K562 (cell line): ENCODE measurements at regions not wholly inside any gene's neighbourhood (a gene's known extent, or its start where the extent isn't known, plus 50 kb on each side); places are given as distances from the start of the nearest gene placed in this dataset.

Experiments
- ATAC-seq: fragments of 200-7000 bp; cut with Tn5 transposase; 3 replicates; pipeline ENCODE4 v1.9.1; 2020; ENCODE audit warnings: moderate library complexity
- BruUV-seq: library from RNA; stranded (reverse); fragments of 400-500 nt; replicated peaks from 2 replicates; lab custom pipeline; 2021; lab: Mats Ljungman, UMichigan
- CTCF ChIA-PET: fragments of 300-600 bp; formaldehyde crosslinking; extraction: SDS; loops from one replicate; lab custom pipeline; 2021; ENCODE audit warnings: low intra/inter-chr PET ratio; lab: Yijun Ruan, JAX
- POLR2A ChIA-PET: fragments of 300-600, 350-650 bp; sonication (Branson Sonifier 250); formaldehyde crosslinking; extraction: SDS; loops from one replicate; lab custom pipeline; 2021; ENCODE audit warnings: antibody characterized with exemption, inconsistent platforms; lab: Yijun Ruan, JAX
- DNase-seq, 4 experiments: peaks; one replicate each; pipeline versions ENCODE4 v3.0.0 to v3.0.0-alpha.2; 2011 to 2018; ENCODE audit warnings: low spot score in 3 of 4, mixed read lengths in 3 of 4; ENCODE audit errors: extremely low read depth in 1 of 4
- FAIRE-seq: peaks from 2 replicates; lab custom pipeline; 2011; peaks lifted over from hg19 to GRCh38; lab: Jason Lieb, UNC
- H2AFZ ChIP-seq: 2 replicates; pipeline ENCODE4 v1.6.0; 2011; ENCODE audit warnings: low read depth, low read length, control low read depth, inconsistent platforms
- H3K27ac ChIP-seq: fragments of 200-600 bp; 3 replicates; pipeline ENCODE4 v1.8.0; 2011; ENCODE audit warnings: low read depth, mild to moderate bottlenecking, control low read depth, inconsistent platforms, low read length, moderate library complexity, mixed read lengths; ENCODE audit errors: extremely low read depth
- H3K27me3 ChIP-seq, 2 experiments: fragments of 300-600 bp in 1 of 2; 2 replicates in 1 of 2; 3 replicates in 1 of 2; pipeline versions ENCODE4 v1.6.0 to v1.8.0; 2011; ENCODE audit warnings: inconsistent platforms in 2 of 2, low read length in 2 of 2, mild to moderate bottlenecking in 1 of 2, mixed read lengths in 1 of 2, moderate library complexity in 1 of 2; ENCODE audit not compliant: control insufficient read depth in 2 of 2, insufficient read depth in 2 of 2
- H3K36me3 ChIP-seq: fragments of 300-600 bp; 3 replicates; pipeline ENCODE4 v1.8.0; 2011; ENCODE audit warnings: mild to moderate bottlenecking, low read length, inconsistent platforms; ENCODE audit not compliant: control insufficient read depth, insufficient read depth
- H3K4me1 ChIP-seq, 2 experiments: fragments of 200-600 bp in 1 of 2; replicated peaks in 1 of 2; 2 replicates in 1 of 2; 3 replicates in 1 of 2; pipeline versions ENCODE4 v1.5.1 to v1.8.0; 2011; ENCODE audit warnings: inconsistent platforms in 2 of 2, low read length in 2 of 2, mild to moderate bottlenecking in 1 of 2, mixed read lengths in 1 of 2, moderate library complexity in 1 of 2; ENCODE audit not compliant: control insufficient read depth in 2 of 2, insufficient read depth in 2 of 2
- H3K4me2 ChIP-seq: 2 replicates; pipeline ENCODE4 v1.6.1; 2011; ENCODE audit warnings: low read length, control low read depth, inconsistent platforms, mixed read lengths; ENCODE audit not compliant: insufficient read depth
- H3K4me3 ChIP-seq: fragments of 200-600 bp; sonication (generic), shearing (Covaris generic); 2 replicates; pipeline ENCODE4 v1.5.1; 2016; ENCODE audit warnings: control low read depth, inconsistent platforms
- H3K79me2 ChIP-seq: fragments of 200-600 bp; 3 replicates; pipeline ENCODE4 v1.8.0; 2011; ENCODE audit warnings: low read length, inconsistent platforms; ENCODE audit not compliant: control insufficient read depth, insufficient read depth
- H3K9ac ChIP-seq, 2 experiments: 2 replicates each; pipeline versions ENCODE4 v1.6.0 to v1.6.1; 2011; ENCODE audit warnings: low read depth in 2 of 2, low read length in 2 of 2, control low read depth in 1 of 2, inconsistent platforms in 1 of 2, mild to moderate bottlenecking in 1 of 2, mixed read lengths in 1 of 2; ENCODE audit not compliant: insufficient read depth in 1 of 2
- H3K9me1 ChIP-seq: one replicate; pipeline ENCODE4 v1.6.0; 2011; ENCODE audit warnings: inconsistent platforms, mild to moderate bottlenecking, low read length, moderate library complexity; ENCODE audit not compliant: control insufficient read depth, insufficient read depth
- H3K9me3 ChIP-seq: replicated peaks from 2 replicates; pipeline ENCODE4 v1.5.1; 2011; ENCODE audit warnings: low read depth, low read length, inconsistent platforms; ENCODE audit not compliant: control insufficient read depth, insufficient read depth
- H4K20me1 ChIP-seq: replicated peaks from 2 replicates; pipeline ENCODE4 v1.6.1; 2011; ENCODE audit warnings: low read length, inconsistent platforms, mixed read lengths; ENCODE audit not compliant: control insufficient read depth, insufficient read depth
- BCOR ChIP-seq: fragments of 450-650 bp; IDR thresholded peaks from 2 replicates; pipeline ENCODE4 v1.6.1; 2016
- CBX3 ChIP-seq, 2 experiments: IDR thresholded peaks; 1 replicate in 1 of 2; 2 replicates in 1 of 2; pipeline ENCODE4 v1.6.1; 2012; ENCODE audit warnings: inconsistent platforms in 2 of 2, low read length in 2 of 2, borderline replicate concordance in 1 of 2, control low read depth in 1 of 2
- NCOA6 ChIP-seq: fragments of 450-650 bp; IDR thresholded peaks from 2 replicates; pipeline ENCODE4 v1.6.1; 2017; ENCODE audit warnings: mild to moderate bottlenecking
- NR2C2 ChIP-seq, 2 experiments: fragments of 200-800 bp in 1 of 2; sonication (Bioruptor generic) in 1 of 2; sonication (generic) in 1 of 2; formaldehyde crosslinking in 1 of 2; IDR thresholded peaks; 2 replicates each; pipeline versions ENCODE4 v1.6.1 to v1.8.0; 2016 to 2022; ENCODE audit warnings: mild to moderate bottlenecking in 1 of 2, missing compliant biosample characterization in 1 of 2, missing genetic modification characterization in 1 of 2, missing genetic modification reagents in 1 of 2
- PPARD ChIP-seq: fragments of 250-450 bp; sonication (Bioruptor Pico); IDR thresholded peaks from 2 replicates; pipeline ENCODE4 v1.8.0; 2022; ENCODE audit warnings: inconsistent platforms, mild to moderate bottlenecking, moderate library complexity
- SP1 ChIP-seq: sonication (generic); formaldehyde crosslinking; IDR thresholded peaks from 2 replicates; pipeline ENCODE4 v1.8.1; 2022; ENCODE audit warnings: mild to moderate bottlenecking, missing genetic modification reagents
- SRSF7 ChIP-seq: fragments of 200-400 bp; formaldehyde crosslinking; optimal IDR thresholded peaks from 2 replicates; pipeline ENCODE3; 2017; ENCODE audit warnings: mild to moderate bottlenecking, low read depth, low read length
- ZC3H11A ChIP-seq: IDR thresholded peaks from 2 replicates; pipeline ENCODE4 v1.6.1; 2012; ENCODE audit warnings: low read depth, low read length, improper control_type of control experiment
- ZKSCAN1 ChIP-seq: fragments of 150-350 bp; IDR thresholded peaks from 2 replicates; pipeline ENCODE4 v1.6.1; 2016; ENCODE audit warnings: low read depth, low read length
- ZNF12 ChIP-seq: sonication (generic); formaldehyde crosslinking; IDR thresholded peaks from 2 replicates; pipeline ENCODE4 v1.4.0; 2020; ENCODE audit warnings: mild to moderate bottlenecking, missing genetic modification reagents
- ZNF507 ChIP-seq: conservative IDR thresholded peaks from 2 replicates; pipeline ENCODE4 v1.6.1; 2017; ENCODE audit warnings: missing genetic modification characterization, missing compliant biosample characterization
- WGBS: fragments of 100-300 bp; shearing (Covaris generic); methylation state at CpG from one replicate; pipeline ENCODE4 v1.1.6; 2016; ENCODE audit warnings: low coverage, mixed read lengths; ENCODE audit not compliant: insufficient coverage; ENCODE audit errors: missing lambda C conversion rate; 5-methylcytosine and 5-hydroxymethylcytosine counted together
- in situ Hi-C: fragments of 300-500 bp; cut with MboI; formaldehyde crosslinking; loops from 4 replicates; pipeline ENCODE4 v1.15.0; 2018; ENCODE audit warnings: inconsistent platforms, mixed read lengths
- intact Hi-C: fragments of 100-400 bp; cut with micrococcal nuclease; formaldehyde crosslinking; loops from 2 replicates; pipeline ENCODE4 v1.14.2; 2022
- TF ChIP-seq, protein P1 (sequence below): fragments of 450-650 bp; formaldehyde crosslinking; IDR thresholded peaks from 2 replicates; pipeline ENCODE4 v1.4.0; 2020; ENCODE audit warnings: mild to moderate bottlenecking, moderate library complexity
- TF ChIP-seq, protein P2 (sequence below): fragments of 250-450 bp; sonication (Bioruptor Pico); IDR thresholded peaks from 2 replicates; pipeline ENCODE4 v1.9.0; 2021; ENCODE audit warnings: mild to moderate bottlenecking, inconsistent platforms
- TF ChIP-seq, protein P3 (sequence below): fragments of 450-650 bp; formaldehyde crosslinking; IDR thresholded peaks from 2 replicates; pipeline ENCODE4 v1.4.0; 2022; ENCODE audit warnings: missing genetic modification characterization
- TF ChIP-seq, protein P4 (sequence below): IDR thresholded peaks from 3 replicates; pipeline ENCODE4 v1.6.1; 2011; ENCODE audit warnings: borderline replicate concordance, mild to moderate bottlenecking; ENCODE audit not compliant: insufficient read length, insufficient read depth
- TF ChIP-seq, protein P5 (sequence below): fragments of 250-450 bp; sonication (Bioruptor Pico); IDR thresholded peaks from 2 replicates; pipeline ENCODE4 v1.8.0; 2021; ENCODE audit warnings: moderate library complexity, mild to moderate bottlenecking, inconsistent platforms

DNA sequence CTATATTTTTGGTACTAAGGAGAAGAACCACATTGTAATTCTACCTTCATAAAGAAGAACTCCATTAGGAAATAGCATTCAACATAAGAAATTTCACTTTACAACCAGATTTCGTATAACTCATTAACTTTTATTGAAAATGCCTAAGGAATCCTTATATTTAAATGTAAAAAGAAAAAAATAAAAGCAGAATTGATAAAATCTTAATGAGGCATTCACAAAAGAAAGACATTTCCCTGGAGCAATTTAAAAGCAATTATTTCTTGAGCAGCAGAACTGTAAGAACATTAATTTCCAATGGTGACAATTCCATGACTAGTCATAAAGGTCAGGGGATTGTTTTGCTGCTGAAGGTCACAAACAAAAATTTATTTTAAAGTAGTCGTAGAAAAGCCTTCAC lies 1192.8 kb upstream of the TMEM132C start (continued):
- TF ChIP-seq CBX3 (IDR thresholded peaks at IDR 0.05; ENCODE audit: borderline replicate concordance in 1 of 2, low read length in 2 of 2), result no peak
- no peak for TF ChIP-seq ZC3H11A
- TF ChIP-seq PPARD (CRISPR knock-in tag), result no peak
- TF ChIP-seq, protein P1, sequence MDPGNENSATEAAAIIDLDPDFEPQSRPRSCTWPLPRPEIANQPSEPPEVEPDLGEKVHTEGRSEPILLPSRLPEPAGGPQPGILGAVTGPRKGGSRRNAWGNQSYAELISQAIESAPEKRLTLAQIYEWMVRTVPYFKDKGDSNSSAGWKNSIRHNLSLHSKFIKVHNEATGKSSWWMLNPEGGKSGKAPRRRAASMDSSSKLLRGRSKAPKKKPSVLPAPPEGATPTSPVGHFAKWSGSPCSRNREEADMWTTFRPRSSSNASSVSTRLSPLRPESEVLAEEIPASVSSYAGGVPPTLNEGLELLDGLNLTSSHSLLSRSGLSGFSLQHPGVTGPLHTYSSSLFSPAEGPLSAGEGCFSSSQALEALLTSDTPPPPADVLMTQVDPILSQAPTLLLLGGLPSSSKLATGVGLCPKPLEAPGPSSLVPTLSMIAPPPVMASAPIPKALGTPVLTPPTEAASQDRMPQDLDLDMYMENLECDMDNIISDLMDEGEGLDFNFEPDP, result no peak

DNA sequence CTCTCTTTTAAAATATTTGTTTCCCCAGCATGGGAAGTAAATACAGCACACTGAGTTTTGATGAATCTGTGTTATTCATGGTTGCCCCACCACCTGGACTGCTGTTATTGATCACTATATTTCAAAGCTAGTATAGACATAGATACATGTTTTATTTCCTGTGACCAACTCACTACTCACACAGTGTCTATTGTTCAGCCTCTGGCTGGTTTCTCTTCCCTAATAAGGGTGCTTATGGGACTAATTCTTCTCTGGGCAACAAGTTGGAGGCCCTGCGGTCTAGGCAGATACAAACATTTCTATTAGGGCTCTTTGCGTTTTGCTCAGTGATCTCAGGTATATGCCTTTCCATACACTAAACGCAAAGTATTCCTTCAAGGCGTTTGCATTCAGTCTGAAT lies 1191.0 kb upstream of the TMEM132C start:
- H3K27ac ChIP-seq, result no peak overlapping the region
- H3K36me3 ChIP-seq, result peaks cover 10% of the 10 kb centered on the region; the same call in 2 of the 3 replicates
- POLR2A ChIA-PET, result interaction anchor here (2.0 kb wide), 1 partner anchor 12 kb away, joined by 9 read pairs; no protein-coding TSS in a partner anchor
- no peak for ATAC-seq
- no peaks in the 10 kb centered on the region for H4K20me1 ChIP-seq
- intact Hi-C loops (no loop called here), in situ Hi-C loops (no loop called here)
- no TSS peak for BruUV-seq
- no peaks in the 10 kb centered on the region for H3K9me1 ChIP-seq
- H3K9ac ChIP-seq, result no peak overlapping the region
- no peak overlapping the region for H3K4me3 ChIP-seq
- WGBS, result 91% methylated on average over 4 of the region's 4 CpGs
- H2AFZ ChIP-seq, result no peak overlapping the region
- H3K4me2 ChIP-seq, result no peak overlapping the region
- H3K27me3 ChIP-seq, result no peaks in the 10 kb centered on the region
- no peak for DNase-seq
- CTCF ChIA-PET, result no interaction called here
- H3K79me2 ChIP-seq, result peaks cover 33% of the 10 kb centered on the region
- no peaks in the 10 kb centered on the region for H3K9me3 ChIP-seq
- no peak for FAIRE-seq
- peaks cover 0 to 4% of the 10 kb centered on the region in 2 experiments; a peak in 1 of 5 replicates for H3K4me1 ChIP-seq
- no peak for TF ChIP-seq ZNF12 (CRISPR knock-in tag)
- TF ChIP-seq SRSF7, result no peak
- no peak for TF ChIP-seq NR2C2 (CRISPR knock-in tag; IDR thresholded peaks at IDR 0.05)
- no peak for TF ChIP-seq NR2C2 (tag; IDR thresholded peaks at IDR 0.05)
- no peak for TF ChIP-seq BCOR
- no peak for TF ChIP-seq ZNF507 (tag)
- TF ChIP-seq, protein P2, sequence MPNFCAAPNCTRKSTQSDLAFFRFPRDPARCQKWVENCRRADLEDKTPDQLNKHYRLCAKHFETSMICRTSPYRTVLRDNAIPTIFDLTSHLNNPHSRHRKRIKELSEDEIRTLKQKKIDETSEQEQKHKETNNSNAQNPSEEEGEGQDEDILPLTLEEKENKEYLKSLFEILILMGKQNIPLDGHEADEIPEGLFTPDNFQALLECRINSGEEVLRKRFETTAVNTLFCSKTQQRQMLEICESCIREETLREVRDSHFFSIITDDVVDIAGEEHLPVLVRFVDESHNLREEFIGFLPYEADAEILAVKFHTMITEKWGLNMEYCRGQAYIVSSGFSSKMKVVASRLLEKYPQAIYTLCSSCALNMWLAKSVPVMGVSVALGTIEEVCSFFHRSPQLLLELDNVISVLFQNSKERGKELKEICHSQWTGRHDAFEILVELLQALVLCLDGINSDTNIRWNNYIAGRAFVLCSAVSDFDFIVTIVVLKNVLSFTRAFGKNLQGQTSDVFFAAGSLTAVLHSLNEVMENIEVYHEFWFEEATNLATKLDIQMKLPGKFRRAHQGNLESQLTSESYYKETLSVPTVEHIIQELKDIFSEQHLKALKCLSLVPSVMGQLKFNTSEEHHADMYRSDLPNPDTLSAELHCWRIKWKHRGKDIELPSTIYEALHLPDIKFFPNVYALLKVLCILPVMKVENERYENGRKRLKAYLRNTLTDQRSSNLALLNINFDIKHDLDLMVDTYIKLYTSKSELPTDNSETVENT (CRISPR knock-in tag), result no peak
- no peak for TF ChIP-seq NCOA6
- no peak for TF ChIP-seq SP1
- TF ChIP-seq, protein P3, sequence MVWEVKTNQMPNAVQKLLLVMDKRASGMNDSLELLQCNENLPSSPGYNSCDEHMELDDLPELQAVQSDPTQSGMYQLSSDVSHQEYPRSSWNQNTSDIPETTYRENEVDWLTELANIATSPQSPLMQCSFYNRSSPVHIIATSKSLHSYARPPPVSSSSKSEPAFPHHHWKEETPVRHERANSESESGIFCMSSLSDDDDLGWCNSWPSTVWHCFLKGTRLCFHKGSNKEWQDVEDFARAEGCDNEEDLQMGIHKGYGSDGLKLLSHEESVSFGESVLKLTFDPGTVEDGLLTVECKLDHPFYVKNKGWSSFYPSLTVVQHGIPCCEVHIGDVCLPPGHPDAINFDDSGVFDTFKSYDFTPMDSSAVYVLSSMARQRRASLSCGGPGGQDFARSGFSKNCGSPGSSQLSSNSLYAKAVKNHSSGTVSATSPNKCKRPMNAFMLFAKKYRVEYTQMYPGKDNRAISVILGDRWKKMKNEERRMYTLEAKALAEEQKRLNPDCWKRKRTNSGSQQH (CRISPR knock-in tag), result no peak
- TF ChIP-seq, protein P4, sequence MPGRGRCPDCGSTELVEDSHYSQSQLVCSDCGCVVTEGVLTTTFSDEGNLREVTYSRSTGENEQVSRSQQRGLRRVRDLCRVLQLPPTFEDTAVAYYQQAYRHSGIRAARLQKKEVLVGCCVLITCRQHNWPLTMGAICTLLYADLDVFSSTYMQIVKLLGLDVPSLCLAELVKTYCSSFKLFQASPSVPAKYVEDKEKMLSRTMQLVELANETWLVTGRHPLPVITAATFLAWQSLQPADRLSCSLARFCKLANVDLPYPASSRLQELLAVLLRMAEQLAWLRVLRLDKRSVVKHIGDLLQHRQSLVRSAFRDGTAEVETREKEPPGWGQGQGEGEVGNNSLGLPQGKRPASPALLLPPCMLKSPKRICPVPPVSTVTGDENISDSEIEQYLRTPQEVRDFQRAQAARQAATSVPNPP, result no peak
- TF ChIP-seq, protein P5, sequence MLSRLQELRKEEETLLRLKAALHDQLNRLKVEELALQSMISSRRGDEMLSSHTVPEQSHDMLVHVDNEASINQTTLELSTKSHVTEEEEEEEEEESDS, result no peak
- TF ChIP-seq ZKSCAN1, result no peak
